Caki2 (cell line): ENCODE measurements at regions not wholly inside any gene's neighbourhood (a gene's known extent, or its start where the extent isn't known, plus 50 kb on each side); places are given as distances from the start of the nearest gene placed in this dataset.

Source experiments
- DNase-seq: peaks from one replicate; pipeline ENCODE4 v3.0.0-alpha.2; 2015; ENCODE audit warnings: low read depth
- in situ Hi-C: cut with HindIII; loops from 2 replicates; pipeline ENCODE4 v1.10.0; 2016; ENCODE audit warnings: low sequenced_read_pairs, low pct_unique_long_range_greater_than_20kb, mixed read lengths

- no peak for DNase-seq
- in situ Hi-C loops, result no loop called here
Observed at GRCh38 chr11:114844896-114845295, 166.6 kb downstream of the NXPE2 start.

DNA sequence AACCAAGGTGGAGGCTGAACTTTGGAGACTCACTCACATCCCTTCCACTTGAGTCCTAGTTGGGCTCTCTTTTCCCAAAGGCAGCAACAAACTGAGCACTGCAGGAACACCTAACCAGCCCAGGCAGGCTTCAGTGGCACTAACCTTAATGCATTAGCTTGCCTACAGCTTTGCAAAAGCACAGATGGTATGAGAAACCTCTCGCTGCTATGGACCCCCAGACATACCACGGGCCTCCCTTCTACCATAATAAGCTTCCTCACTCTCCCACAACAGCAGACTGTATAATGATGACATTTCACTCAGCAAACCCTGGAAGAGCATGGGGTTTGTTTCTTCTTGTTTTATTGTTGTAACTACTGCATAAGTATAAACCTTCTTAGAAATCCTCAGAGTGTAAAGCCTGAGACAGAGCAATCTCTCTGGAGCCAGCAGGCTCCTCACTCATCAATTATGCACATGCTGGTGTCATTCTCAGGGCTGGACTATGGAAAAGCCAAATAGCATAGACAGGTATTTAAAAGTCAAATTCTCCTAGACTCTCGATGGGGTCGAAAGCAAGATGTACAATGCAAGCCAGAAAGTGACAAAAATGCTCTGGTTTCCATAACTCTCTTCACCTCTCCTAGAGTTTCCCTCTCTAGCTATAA is 167.6 kb downstream of the NXPE2 start:
- in situ Hi-C loops, result no loop called here

GRCh38 chr11:114846416-114846791 is 168.1 kb downstream of the NXPE2 start:
- in situ Hi-C loops, result no loop called here
- no peak for DNase-seq

More for the DNA sequence above, 167.6 kb downstream of the NXPE2 start:
- DNase-seq, result no peak

GRCh38 chr11:114847306-114847975 is 169.1 kb downstream of the NXPE2 start:
- in situ Hi-C loops, result no loop called here
- DNase-seq, result no peak

GRCh38 chr11:114848027-114848426 is 169.7 kb downstream of the NXPE2 start:
- in situ Hi-C loops, result no loop called here
- DNase-seq, result no peak

GRCh38 chr11:114857281-114857680 is 179.0 kb downstream of the NXPE2 start:
- DNase-seq, result no peak
- in situ Hi-C loops, result no loop called here

GRCh38 chr11:114864896-114865295 is 186.6 kb downstream of the NXPE2 start:
- no peak for DNase-seq
- in situ Hi-C loops, result no loop called here

- in situ Hi-C loops, result no loop called here
- DNase-seq, result no peak
Observed at GRCh38 chr11:114876234-114876633, 197.9 kb downstream of the NXPE2 start.

DNA sequence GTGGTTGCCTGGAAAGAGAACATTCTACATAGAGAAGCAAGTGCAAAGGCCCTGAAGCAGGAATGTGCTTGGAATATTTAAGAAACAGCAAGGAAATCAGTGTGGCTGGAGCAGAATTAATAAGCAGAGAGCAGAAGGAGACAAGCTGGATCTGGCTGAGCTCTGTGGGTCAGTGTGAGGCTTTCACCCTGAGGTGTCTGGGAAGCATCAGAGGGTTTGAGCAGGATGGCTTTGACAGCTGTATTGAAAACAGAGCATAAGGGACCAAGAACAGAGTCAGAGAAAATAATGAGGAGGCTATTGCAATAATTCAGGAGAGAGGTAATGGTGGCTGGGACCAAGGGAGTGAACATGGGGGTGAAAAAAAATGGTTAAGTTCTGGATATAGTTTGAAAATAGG is 199.6 kb downstream of the NXPE2 start:
- DNase-seq, result no peak
- in situ Hi-C loops, result no loop called here

DNA sequence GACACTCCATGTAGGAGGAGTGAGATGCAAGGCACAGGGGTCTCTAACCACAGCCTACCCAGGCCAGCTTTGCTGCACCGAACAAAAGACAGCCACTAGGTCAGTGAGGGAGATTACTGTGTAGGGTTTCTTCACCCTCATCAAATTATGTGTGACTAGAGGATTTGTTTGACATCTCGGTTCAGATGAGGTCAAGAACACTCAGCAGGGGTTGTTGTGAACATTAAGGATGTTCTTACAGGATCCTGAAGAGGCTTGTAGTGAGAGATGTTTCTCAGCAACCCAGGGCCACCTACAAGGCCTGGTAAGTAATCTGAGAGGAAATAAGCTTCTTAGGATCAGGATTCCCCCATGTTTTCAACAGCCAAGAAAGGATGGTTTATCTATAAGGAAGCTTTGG is 202.1 kb downstream of the NXPE2 start:
- DNase-seq, result no peak
- in situ Hi-C loops, result no loop called here

GRCh38 chr11:114883472-114883871 is 205.1 kb downstream of the NXPE2 start:
- DNase-seq, result no peak
- in situ Hi-C loops, result no loop called here

DNA sequence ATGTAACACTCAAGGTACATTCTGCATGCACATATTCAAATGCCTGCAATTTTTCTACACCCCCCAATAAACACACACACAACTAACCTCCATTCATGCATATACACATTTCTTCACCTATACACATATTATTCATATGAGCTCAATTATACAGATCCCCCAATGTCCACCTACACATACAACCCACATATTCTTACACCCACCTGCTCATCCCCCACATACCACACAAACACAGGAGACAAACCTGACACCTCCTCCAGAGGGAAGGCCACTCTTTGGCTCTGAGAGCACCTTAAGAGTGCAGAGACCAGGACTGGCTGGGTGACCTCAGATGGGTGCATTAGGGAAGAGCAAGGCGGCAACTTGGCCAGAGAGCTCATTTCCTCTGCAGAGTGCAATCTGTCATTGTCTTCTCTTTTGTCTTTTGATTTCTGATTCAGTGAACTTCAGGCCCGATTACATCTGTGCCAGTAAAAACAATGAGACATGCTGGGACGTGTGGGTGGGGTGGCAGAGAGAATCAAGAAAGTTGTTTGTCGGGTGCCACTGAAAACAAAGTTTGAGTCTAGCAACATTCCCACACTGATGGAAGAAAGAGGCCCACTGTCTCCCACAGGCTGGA is 208.4 kb downstream of the NXPE2 start:
- in situ Hi-C loops, result no loop called here
- peak; percentile 22 for DNase-seq

- in situ Hi-C loops, result no loop called here
- DNase-seq, result no peak
Observed at GRCh38 chr11:114889594-114890011, 211.3 kb downstream of the NXPE2 start.

DNA sequence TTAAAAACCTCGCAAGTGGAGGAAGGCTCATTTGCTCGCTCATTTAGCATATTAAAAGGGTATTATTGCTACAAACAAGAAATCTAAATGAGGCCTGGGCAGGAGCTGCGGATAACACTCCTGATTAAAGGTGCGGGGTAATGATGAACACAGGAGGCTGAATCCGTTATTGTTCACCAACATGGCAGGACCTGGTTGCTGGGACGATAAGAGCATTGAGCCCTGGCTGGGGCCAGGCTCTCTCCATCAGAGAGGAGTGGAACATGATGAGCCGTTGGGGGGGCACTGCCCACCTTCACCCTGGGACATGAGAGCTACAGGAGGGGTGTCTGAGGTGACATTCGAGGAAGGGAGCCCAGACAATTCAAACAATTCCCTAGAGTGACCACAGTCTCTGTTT is 211.7 kb downstream of the NXPE2 start:
- in situ Hi-C loops, result no loop called here
- DNase-seq, result no peak

DNA sequence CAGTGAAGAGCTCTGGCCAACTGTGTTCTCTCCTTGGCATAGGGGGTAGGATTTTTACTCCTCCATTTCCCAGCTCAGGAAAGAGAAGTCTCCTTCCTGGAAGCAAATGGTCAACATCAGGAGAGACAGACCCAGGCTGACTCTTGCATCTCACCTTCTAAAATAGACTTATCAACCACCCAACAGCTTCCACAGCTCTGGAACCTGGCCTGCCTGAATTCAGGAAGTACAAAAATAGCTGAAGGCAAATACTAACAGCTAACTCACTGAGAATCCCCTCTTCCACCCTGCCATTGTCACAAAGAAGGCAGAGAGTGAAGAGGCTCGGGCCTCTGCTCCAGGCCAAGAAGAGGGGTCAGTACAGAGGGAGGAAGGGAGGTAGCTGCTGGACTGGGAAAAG is 213.6 kb downstream of the NXPE2 start:
- in situ Hi-C loops, result no loop called here
- DNase-seq, result no peak

DNA sequence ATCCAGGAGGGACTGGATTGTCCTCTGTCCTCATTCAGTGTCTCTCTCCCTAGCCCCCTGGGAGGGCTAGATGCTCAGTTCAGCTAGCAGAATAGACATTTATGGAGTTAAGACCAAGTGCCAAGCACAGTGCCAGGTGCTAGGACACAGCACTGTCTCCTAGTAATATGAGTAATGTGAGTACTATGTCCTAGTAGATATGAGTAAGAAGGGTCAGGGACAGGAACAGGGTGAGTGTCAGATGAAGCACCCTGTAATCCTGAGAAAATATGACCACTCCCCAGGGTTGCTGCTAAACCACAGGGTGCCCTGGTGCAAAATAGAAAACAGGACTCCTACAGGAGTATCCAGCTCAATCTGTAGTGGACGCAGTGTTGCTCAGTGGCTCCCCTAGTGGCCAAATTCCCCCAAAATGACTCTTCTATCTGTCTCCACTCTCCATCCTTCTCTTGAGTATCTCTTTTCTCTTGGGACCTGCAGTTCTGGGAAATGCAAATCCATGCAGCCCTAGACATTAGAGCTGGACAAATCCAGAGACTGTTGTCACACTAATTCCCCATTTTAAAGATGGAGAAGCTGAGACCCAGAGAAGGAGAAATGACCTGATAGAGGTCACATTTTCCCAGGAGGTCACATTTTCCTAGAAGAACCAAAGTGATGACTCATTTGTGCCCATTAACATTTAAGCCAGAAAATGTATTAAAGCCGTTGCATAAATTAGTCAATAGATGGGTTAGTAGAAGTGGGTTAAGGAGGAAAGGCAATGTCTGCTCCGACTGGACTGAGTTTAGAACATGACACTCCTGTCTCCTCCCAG is 214.3 kb downstream of the NXPE2 start:
- no peak for DNase-seq
- in situ Hi-C loops, result no loop called here

DNA sequence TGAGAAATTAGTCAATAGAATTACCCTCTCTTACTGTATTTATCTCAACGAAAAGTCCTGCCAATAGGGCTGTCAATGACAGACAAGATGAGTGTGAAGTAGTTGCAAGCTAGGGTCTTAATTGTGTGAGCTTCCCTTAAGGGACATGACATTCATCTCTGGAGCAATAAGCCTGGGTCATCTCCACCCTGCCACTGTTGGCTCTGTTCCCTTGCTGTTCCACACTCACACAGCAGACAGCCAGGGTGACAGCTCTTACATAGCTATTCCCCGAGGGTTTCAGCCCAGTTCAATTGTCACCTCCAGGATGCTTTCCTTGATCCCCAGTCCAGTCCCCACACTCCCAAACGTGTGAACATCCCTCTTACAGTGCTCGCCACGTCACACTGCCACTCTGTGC is 215.0 kb downstream of the NXPE2 start:
- no peak for DNase-seq
- in situ Hi-C loops, result no loop called here

- in situ Hi-C loops, result no loop called here
- DNase-seq, result no peak
Observed at GRCh38 chr11:114896594-114896993, 218.3 kb downstream of the NXPE2 start.

DNA sequence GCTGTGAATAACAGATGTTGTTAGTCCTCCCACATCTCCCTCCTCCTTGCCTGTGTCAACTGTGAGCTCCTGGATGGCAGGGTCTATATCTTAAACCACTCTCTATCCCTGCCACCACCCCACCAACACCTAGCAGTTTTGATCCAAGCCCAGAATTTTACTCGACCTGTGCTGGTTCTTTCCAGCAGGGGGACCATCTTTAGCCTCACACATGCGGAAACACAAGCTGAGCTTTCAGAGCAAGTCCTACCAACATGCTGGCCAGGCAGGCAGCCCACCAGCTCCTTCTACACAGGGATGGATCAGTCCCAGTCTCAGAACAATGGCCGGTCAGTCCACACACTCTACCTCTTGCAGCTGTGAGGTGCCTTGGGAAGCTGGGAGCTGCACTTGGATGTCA is 231.5 kb downstream of the NXPE2 start:
- in situ Hi-C loops, result no loop called here
- DNase-seq, result no peak
